HG02938 (cell line): ENCODE measurements at regions not wholly inside any gene's neighbourhood (a gene's known extent, or its start where the extent isn't known, plus 50 kb on each side); places are given as distances from the start of the nearest gene placed in this dataset.

Source experiments
- ATAC-seq: cut with Tn5 transposase; IDR thresholded peaks from one replicate; pipeline ENCODE4 v1.9.1; 2021; ENCODE audit warnings: mild to moderate bottlenecking, moderate library complexity; ENCODE audit not compliant: unreplicated experiment

DNA sequence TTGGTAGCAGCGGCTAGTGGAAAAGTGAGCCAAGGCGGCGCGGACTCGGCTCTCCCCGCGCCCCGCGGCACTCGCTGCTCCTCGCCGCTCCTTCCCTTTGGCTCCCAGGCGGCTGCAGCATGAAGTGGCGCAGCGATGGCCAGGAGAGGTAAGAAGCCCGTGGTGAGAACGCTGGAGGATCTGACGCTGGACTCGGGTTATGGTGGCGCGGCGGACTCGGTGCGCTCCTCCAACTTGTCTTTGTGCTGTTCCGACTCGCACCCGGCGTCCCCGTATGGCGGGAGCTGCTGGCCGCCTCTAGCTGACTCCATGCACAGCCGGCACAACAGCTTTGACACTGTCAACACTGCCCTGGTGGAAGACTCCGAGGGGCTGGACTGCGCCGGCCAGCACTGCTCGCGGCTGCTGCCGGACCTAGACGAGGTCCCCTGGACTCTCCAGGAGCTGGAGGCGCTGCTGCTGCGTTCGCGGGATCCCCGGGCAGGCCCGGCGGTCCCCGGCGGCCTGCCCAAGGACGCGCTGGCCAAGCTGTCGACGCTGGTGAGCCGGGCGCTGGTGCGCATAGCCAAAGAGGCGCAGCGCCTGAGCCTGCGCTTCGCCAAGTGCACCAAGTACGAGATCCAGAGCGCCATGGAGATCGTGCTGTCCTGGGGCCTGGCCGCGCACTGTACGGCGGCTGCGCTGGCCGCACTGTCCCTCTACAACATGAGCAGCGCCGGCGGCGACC is 225.6 kb upstream of the CRY1 start:
- ATAC-seq: no peak

DNA sequence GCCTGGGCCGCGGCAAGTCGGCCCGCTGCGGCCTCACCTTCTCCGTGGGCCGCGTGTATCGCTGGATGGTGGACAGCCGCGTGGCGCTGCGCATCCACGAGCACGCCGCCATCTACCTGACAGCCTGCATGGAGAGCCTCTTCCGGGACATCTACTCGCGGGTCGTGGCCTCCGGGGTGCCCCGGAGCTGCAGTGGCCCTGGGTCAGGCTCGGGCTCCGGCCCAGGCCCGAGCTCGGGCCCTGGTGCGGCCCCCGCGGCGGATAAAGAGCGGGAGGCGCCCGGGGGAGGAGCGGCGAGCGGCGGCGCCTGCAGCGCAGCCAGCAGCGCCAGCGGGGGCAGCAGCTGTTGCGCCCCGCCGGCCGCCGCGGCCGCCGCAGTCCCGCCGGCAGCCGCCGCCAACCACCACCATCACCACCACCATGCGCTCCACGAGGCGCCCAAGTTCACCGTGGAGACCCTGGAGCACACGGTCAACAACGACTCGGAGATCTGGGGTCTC is 226.2 kb upstream of the CRY1 start:
- ATAC-seq: no peak

DNA sequence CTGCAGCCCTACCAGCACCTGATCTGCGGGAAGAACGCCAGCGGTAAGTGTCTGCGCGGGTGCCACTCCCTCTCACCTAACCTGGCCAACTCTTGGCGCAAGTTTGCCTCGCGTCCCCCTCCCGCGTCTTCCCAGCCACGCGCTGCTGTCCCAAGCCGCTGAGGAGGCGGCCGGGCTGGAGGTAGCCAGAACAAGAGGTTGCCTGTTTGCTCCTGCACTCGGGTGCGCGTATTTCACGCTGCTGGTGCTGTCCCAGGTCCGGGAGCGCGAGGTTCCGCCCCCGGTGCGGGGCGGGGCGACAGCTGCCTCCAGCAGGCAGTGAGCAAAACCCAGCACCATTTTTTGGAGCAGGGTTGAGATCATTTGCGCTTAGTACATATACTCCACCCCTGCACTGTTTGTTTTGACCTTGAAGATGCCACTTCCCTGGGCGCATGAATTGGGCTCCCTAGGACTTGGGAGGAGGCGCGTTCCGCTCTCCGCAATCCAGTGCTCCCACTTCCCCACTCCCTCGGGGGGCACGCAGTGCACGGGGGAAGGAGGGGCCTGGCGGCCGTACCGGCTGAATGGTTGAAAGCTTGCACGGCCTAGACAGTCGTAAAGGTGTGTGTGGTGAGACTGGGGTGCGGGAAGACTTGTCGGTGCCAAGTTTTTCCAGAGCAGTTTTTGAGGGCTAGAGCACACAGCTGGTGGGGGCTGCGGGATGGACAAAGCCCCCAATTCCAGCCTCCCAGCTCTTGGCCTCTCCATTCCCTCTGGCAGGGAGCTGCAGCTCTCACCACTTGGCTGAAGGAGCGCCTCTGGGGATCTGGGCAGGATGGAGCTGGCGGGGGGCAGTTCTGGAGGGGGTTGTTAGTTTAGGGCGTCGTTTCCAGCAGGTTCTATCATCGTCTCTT is 226.9 kb upstream of the CRY1 start:
- no peak for ATAC-seq

DNA sequence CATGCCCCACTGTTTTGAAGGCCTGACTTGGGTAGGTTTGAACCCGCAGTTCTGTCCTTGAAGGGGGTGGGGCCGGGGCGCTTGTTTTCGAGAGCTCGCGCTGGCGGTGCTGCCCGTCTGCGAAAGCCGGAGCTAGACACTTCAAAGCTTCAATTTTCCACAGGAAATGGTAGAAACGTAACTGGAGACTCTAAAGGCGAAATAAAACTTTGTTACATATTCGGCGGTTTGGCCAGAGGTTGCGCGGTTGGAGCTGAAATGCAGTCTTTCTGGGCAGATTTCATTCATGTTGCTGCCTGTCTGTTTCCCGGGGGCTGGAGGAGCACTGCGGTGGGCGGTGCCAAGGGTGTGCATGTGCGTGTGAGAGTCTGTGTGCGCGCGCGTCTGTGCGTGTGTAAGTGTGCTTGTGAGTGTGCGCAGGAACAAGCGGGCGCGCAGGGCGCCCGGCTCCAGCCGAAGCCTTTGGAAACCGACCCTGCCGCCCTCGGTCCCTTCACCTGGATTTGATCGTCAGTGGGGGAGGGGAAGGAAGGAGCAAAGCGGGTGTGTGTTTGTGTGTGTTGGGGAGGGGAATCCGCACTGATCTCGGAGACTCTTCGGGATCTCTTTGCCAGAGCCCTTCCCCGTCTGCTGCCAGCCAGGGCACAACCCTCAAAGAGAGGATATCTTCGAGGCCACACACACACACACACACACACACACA is 227.7 kb upstream of the CRY1 start:
- ATAC-seq: no peak

DNA sequence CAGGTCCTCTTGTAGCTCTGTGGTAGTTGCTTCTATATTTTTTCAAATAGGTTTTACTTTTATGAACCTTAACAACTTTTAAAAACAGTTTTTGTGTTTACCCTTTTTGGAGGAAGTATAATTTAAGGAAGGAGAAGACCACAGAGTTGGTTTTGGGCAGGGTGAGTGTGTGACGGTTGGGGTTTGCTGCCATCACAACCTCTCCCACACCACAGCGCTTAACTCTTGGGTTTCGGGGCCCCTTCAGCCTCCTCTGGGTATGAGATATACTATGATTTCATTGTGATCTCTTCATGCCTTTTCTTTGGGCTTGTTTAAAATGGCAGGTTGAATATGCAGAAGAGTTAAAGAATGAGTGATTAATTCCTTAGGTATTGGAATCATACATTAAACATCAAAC is 228.7 kb upstream of the CRY1 start:
- no peak for ATAC-seq

DNA sequence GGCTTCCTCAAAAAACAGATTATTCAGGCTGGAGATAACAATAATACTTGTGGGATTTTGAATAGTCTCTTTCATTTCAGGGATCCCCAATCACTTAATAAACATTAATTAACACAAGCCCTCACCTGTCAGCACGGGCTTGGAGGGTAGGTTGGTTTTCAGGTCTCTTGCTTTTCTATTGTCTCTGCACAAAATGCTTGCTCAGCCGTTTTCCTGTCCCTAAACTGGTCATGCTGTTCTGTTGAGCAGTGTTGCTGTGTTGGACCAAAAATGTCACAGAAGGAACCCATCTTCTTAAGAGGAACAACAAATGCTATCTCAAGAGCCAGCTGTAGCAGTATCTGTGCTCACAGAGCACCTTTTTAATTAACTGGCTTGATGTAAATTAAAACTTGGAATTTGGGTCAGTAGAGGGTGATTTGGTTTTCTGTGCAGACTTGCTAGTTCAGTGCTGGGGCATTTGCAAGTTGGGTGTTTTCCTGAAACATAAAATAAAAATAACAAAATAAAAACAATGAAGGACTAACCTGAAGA is 231.8 kb upstream of the CRY1 start:
- no peak for ATAC-seq

DNA sequence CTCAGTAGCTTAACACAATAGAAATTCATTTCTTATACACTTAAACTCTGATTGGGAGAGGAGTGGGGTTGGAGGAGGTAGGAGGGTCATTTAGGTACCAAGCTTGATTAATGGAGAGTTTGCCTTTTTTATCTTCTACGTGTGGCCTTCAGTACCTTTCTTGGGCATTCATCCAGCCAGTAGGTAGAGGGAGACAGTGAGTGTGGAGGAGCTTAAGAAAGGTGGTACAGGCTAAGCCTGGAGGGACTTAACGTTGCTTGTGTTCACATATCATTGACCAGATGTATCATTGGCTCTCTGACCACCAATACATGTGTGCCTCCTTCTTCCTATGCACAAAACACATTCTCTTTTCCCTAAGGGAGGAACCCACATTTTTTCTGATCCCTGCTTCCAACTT is 232.9 kb upstream of the CRY1 start:
- ATAC-seq: no peak

DNA sequence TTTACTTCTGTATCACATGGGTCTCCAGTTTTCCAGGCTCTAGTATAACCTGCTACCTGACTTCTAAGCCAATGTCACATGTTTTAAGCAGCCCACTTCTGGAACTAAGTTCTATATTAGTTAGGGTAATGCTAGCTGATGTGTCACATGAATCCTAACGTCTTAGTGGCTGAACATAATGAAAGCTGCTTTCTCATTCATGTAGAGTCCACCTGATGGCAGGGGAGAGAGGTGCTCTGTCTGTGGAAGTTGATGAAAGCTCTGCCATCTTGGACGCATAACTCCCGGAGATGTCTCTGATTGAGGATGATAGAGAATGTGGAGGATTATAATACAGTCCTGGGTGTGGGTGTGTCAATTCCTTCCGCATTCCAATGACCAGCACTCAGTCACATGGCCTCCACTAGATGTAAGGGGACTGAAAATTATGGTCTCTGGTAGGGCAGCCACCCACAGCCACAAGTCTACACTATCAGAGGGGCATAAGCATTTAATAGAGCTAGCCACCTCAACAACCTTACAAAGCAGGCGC is 234.4 kb upstream of the CRY1 start:
- no peak for ATAC-seq

DNA sequence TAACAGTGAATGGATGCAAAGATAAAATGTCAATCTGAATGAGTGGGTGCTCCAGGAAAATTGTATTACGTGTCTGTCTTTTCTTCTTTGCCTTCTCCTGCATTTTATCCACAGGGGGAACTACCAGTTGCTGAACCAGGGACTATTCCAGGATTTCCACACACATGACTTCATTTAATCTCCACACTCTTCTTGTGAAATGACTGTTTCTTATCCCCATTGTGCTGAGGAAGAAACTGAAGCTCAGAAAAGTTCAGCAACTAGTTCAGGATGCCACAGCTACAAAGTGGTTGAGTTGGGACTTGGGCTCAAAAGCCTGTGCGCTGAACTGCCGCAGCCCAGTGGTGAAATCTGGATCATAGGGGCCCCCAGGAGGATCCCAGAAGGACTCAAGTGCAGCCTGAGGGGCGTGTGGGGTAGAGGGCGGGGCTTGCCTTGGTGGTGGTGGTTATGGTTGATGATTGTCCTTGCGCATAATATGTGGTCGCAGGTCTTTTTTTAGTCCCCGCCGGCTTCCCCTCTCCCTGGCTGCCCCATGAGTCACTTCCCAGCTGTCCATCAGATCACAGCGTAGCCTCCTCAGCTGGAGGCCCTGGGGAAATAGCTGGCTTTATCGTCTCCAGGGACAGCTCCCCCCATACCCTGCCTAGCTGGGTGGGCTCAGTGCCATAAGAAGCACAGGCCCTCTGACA is 235.2 kb upstream of the CRY1 start:
- ATAC-seq: no peak

DNA sequence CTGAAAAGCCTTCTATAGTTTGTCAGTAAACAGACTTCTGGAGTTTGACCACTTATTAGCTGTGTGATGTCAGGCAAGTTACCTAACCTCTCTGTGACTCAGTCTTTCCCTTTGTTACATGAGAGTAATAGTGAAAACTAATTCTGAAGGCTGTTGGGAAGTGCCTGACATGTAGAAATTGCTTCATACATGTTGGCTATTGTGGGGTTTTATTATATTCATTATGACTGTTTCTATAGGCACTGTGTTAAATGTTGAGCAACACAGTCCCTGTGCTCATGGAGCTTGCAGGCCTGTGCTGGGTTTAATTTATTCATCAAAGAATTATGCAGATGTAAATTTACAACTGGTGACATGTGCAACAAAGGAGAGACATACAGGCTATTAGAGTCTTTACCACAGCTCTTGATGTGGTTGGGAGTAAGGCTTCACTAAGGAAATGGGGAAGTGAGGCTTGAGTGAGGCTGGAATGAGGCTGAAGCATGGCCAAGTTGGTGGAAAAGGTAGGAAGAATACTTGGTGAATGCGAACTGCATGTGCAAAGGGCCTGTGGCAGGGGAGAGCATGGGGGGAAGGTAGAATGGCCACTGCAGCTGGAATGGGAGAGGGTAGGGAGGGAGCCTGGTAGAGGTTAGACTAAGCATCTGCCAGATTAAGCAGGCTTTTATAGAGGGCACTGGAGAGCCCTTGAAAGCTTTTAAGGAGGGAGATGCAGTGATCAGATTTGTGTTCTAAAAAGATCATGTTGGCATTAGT is 236.4 kb upstream of the CRY1 start:
- ATAC-seq: no peak

DNA sequence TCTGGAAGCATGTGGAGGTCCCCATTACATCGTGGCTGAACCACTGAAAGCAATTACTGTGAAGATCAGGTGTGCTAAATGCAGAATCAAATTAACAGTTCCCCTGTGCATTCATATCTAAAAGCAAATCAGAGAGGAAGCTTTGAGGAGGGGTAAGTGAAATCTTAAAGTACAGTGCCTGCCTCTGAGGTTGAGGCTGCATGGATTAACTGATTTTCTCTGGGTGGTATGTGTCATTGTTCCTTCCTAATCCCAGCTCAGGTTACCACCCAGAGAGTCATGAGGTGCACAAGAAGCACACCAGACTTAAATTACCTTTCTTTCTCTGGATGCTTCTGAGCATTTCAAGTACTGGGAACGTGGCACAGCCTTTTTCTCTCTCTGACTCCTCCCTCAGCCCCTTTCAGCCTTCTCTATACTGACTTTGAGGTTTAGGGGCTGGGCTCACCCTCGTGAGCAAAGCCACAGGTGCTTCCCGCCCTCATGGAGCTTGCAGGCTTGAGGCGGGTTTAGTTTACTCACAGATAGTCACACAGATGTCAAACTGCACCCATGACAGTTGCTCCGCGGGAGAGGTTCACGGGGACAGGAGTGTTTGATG is 237.6 kb upstream of the CRY1 start:
- no peak for ATAC-seq

DNA sequence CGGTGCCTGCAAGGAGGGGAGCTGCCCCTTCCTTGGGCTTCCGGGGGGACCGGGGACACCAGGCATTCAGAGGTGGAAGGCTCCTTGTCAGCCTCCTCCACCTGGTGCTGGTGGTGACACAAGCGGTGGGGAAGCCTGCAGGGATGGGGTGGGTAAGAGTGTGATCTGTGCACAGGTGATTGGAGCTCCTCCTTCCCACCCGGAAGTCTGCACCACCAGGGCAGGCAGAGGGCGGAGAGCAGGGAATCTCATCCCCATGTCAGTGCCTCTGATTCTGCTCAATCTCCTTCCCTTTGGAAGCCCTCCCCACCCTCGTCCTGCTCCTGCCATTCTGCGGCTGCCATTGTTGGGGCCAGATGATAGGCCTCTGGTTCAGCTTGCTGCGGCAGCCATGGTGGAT is 238.1 kb upstream of the CRY1 start:
- no peak for ATAC-seq

DNA sequence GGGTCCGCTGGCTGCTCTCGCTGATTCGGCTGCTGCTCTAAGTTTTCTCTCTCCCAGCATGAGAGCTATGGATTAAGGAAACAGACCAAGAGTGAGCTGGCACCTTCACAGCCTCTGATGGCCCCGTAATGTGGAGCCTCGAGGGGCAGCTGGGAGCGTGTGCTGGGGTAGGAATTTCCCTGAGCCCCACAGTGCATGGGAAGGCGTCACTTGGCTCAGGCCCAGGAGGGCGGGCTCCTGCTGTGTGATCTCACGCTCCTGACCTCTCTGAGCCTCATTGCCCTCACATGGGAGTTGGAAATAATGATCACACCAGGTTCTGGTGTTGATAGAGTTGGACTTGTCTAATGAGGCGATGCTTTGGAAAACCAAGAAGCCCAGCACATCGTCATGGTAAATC is 238.6 kb upstream of the CRY1 start:
- ATAC-seq: no peak

DNA sequence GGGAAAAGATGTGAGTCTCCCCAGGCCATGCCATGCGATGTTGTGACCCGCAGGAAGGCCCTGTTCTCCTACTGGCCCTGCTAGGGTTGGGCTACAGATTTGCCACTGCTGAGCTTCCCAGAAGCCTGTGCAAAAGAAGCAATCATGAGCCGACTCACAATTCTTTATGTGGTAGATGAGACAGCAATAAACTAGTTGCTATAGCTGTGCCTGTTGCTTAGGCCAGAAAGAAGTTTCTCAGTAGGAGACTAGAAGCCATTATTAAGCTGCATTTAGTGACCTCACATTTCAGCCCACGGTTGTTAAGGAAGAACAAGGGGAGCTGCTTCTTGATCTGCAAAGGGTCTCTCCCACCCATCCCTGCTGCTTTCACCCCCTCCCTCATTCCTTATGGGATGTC is 239.4 kb upstream of the CRY1 start:
- no peak for ATAC-seq

DNA sequence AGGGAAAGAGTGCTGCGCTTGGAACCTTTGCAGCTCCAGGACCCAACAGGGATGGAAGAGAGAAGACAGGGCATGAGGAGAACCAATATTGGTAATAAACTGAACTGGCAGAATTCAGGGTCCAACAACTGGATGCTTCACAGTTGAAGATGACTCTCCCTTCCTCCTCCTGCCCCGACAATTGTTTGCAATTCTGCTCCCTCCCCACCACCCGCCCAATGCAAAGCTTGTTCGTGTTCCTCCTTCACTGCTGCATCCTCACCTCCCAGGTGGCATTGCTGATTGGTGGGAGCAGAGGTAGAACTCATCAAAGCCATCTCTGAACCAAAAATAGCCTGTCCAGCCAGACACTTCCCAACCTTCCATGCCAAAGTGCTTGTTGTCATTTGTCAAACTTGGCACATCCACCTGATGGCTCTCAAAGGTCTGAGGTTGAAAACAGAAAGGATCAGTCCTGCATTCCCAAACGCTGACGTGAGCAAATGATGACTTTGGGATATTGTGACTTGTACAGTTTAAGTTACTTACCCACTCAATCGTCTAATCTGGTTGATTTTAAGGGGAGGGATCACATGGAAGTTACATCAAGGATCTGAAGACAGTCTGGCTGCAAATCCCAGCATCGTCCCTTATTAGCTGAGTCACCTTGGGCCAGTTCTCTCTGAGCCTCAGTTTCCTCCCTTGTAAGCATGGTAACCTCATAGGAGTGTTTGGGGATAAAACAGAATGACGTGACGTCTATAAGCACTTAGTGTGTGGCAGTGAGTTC is 242.6 kb upstream of the CRY1 start:
- ATAC-seq: no peak

DNA sequence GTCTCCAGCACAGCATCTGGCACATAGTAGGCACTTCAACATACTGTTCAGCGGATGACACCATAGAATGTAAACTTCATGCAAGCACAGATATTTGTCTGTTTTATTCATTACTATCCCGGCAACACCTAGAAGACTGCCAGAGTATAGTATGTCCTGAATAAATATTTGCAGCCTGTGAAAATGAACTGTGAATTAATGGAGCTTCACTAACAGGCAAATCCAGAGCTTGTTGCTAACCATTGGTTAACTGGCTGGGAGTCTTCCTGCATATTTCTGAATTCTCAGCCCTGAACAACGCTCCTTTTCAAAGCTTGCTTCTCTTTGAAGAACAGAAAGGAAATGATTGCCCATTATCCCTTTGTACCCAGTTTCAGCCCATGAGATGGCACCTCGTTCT is 243.3 kb upstream of the CRY1 start:
- ATAC-seq: no peak

DNA sequence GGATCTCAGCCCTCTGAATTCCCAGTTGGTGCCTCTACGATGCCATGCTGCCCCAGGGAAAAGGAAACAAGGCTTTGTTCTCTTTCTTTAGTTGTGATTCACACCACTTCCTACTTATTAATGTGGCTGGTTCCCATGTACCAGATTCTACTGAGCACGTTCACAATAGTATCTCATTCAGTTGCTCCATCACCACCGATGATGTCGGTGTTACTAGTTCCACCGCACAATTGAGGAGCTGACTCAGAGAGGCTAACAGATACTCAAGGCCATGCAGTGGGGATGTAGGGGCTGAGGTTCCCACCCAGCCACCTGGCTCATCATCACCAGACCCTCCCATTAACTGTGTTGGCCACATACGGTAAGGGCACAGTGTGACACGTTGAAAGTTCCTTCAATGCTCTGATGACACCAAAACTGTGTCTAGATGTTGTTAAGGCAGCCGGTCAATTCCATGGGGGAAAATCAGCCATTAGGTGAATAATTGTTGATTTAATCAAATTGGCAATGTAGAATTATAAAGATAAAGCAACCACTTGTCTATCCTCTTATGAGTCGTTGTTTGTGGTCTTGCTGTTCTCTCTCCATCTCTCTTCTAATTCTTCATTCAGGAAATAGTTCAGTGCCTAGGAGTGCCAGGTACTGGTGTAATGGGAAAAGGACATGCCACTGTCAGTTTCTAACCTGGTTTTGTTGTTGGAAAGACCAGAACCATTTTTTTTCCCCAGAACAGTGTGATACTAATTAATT is 244.2 kb upstream of the CRY1 start:
- no peak for ATAC-seq

DNA sequence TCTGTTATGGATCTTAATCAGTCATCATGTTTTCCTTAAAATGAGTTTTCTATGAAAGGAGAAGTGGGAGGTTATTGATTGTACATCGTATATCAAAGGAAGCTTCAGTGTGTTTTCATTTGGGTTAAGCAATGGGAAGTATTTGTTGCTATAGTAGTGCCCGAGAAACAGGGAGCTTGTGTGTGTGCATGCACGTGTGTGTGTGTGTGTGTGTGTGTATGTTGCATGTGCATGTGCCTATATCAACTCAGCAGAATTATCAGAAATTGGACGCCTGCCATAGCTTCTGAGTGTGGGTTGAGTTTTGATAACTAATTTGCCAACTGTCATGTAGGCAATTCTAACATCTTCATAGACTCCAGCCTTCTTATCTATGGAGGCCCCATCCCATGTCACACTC is 246.1 kb upstream of the CRY1 start:
- ATAC-seq: no peak
